OCI-LY3 (cell line): ENCODE measurements at regions not wholly inside any gene's neighbourhood (a gene's known extent, or its start where the extent isn't known, plus 50 kb on each side); places are given as distances from the start of the nearest gene placed in this dataset.
"Not testable (repeated sequence)": the region's sequence is repeated elsewhere in the genome, so short reads cannot be mapped to it uniquely, and the experiment has no call there.

Experiments used
- H2AFZ ChIP-seq: fragments of 200-600, 300-600 bp; shearing (Covaris generic); 2 replicates; pipeline ENCODE4 v1.6.0; 2014; ENCODE audit warnings: antibody characterized with exemption, low read depth, low read length
- H3K27ac ChIP-seq: fragments of 200-600, 300-600 bp; sonication (generic); 2 replicates; pipeline ENCODE4 v1.5.1; 2014; ENCODE audit warnings: mild to moderate bottlenecking, low read length, moderate library complexity, mixed read lengths
- H3K27me3 ChIP-seq: fragments of 200-600, 300-600 bp; sonication (generic); 2 replicates; pipeline ENCODE4 v1.6.1; 2014; ENCODE audit warnings: low read depth, low read length, mixed read lengths
- H3K36me3 ChIP-seq: fragments of 200-600, 300-600 bp; sonication (generic); replicated peaks from 2 replicates; pipeline ENCODE3; 2014; ENCODE audit warnings: low read depth, low read length, mixed read lengths
- H3K4me1 ChIP-seq: fragments of 300-600, 200-600 bp; sonication (generic); 2 replicates; pipeline ENCODE4 v1.6.1; 2014; ENCODE audit warnings: low read length, mixed read lengths
- H3K4me2 ChIP-seq: fragments of 200-600, 300-600 bp; sonication (generic); 2 replicates; pipeline ENCODE4 v1.6.1; 2014; ENCODE audit warnings: low read length, mixed read lengths
- H3K4me3 ChIP-seq: fragments of 300-600, 200-600 bp; sonication (generic); 2 replicates; pipeline ENCODE4 v1.5.1; 2014; ENCODE audit warnings: antibody characterized with exemption, mild to moderate bottlenecking, low read length, moderate library complexity
- H3K79me2 ChIP-seq: fragments of 300-600, 200-600 bp; shearing (Covaris generic); 2 replicates; pipeline ENCODE4 v1.6.1; 2014; ENCODE audit warnings: mild to moderate bottlenecking, low read length, mixed read lengths
- H3K9ac ChIP-seq: fragments of 300-600, 200-600 bp; shearing (Covaris generic); 2 replicates; pipeline ENCODE4 v1.6.0; 2014; ENCODE audit warnings: mild to moderate bottlenecking, low read length, moderate library complexity
- H3K9me3 ChIP-seq: fragments of 200-600, 300-600 bp; shearing (Covaris generic); 2 replicates; pipeline ENCODE4 v1.6.1; 2014; ENCODE audit warnings: low read length, mixed read lengths; ENCODE audit not compliant: insufficient read depth
- H4K20me1 ChIP-seq: fragments of 200-600, 300-600 bp; sonication (generic); 2 replicates; pipeline ENCODE4 v1.6.1; 2016; ENCODE audit warnings: low read length, mixed read lengths; ENCODE audit not compliant: insufficient read depth
- EZH2phosphoT487 ChIP-seq: fragments of 200-600 bp; shearing (Covaris generic); IDR thresholded peaks from 2 replicates; pipeline ENCODE4 v1.6.1; 2018; ENCODE audit warnings: antibody characterized with exemption, mixed run types, low read depth
- TF ChIP-seq, protein P1 (sequence below): fragments of 200-600, 300-600 bp; sonication (generic); IDR thresholded peaks from 2 replicates; pipeline ENCODE4 v1.5.1; 2014; ENCODE audit warnings: antibody characterized with exemption, low read length, low read depth

DNA sequence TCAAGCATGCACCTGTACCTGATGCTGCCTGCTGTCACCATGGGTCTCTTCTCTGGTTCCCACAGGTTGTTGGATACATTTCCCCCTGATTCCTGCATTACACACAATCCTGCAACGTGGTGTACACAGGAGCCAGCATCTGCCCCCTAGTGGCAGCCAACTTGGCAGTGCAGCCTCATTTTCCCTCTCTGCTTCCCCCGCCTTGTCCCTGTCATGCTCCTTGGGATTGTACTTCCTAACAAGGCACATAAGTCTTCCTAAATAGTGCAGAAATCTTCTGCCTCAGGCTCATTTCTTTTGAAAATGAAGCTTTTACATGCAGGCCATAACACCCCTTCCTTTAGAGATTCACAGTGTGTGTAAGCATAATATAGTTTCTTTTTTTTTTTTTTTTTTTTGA, 387.5 kb downstream of the CCSER2 start:
- no peaks in the 10 kb centered on the region for H3K79me2 ChIP-seq
- TF ChIP-seq, protein P1, sequence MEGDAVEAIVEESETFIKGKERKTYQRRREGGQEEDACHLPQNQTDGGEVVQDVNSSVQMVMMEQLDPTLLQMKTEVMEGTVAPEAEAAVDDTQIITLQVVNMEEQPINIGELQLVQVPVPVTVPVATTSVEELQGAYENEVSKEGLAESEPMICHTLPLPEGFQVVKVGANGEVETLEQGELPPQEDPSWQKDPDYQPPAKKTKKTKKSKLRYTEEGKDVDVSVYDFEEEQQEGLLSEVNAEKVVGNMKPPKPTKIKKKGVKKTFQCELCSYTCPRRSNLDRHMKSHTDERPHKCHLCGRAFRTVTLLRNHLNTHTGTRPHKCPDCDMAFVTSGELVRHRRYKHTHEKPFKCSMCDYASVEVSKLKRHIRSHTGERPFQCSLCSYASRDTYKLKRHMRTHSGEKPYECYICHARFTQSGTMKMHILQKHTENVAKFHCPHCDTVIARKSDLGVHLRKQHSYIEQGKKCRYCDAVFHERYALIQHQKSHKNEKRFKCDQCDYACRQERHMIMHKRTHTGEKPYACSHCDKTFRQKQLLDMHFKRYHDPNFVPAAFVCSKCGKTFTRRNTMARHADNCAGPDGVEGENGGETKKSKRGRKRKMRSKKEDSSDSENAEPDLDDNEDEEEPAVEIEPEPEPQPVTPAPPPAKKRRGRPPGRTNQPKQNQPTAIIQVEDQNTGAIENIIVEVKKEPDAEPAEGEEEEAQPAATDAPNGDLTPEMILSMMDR = peak; percentile 58
- TF ChIP-seq EZH2phosphoT487 = no peak
- no peak overlapping the region for H3K9ac ChIP-seq
- no peaks in the 10 kb centered on the region for H3K4me1 ChIP-seq
- H3K4me3 ChIP-seq = no peak overlapping the region
- no peak overlapping the region for H3K4me2 ChIP-seq
- H4K20me1 ChIP-seq = no peaks in the 10 kb centered on the region
- H2AFZ ChIP-seq = no peak overlapping the region
- H3K9me3 ChIP-seq = no peaks in the 10 kb centered on the region
- no peaks in the 10 kb centered on the region for H3K27me3 ChIP-seq
- no peaks in the 10 kb centered on the region for H3K36me3 ChIP-seq
- no peak overlapping the region for H3K27ac ChIP-seq

DNA sequence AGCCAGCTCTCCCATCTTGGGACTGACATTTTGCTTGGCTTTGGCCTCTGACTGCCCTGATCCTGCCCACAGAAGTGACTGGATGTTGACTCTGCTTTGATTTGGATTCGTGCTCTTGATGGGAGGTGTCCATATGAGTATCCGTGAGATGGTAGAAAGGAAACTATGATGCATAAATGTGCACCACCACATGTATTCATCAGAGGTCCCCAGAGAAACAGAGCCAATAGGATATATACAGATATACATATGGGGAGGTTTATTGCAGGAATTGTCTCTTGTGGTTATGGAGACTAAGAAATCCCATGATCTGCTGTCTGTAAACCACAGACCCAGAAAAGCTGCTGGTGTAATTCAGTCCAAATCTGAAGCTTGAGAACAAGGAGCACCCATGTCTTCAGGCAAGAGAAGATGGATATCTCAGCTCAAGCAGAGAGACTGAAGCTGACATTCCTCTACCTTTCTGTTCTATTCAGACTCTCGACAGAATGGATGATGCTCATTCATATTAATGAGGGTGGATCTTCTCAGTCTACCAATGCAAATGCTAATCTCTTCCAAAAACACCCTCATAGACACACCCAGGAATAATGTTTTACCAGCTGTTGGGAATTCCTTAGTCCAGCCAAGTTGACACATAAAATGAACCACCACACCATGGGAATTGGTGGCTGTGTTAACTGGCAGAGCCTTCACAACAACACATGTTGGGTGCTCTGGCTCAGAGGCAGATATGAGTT, 390.7 kb downstream of the CCSER2 start:
- no peak for TF ChIP-seq EZH2phosphoT487
- TF ChIP-seq, protein P1 = no peak
- peaks cover 2% of the 10 kb centered on the region; the same call in 1 of the 2 replicates for H3K27me3 ChIP-seq
- no peak overlapping the region for H3K4me3 ChIP-seq

DNA sequence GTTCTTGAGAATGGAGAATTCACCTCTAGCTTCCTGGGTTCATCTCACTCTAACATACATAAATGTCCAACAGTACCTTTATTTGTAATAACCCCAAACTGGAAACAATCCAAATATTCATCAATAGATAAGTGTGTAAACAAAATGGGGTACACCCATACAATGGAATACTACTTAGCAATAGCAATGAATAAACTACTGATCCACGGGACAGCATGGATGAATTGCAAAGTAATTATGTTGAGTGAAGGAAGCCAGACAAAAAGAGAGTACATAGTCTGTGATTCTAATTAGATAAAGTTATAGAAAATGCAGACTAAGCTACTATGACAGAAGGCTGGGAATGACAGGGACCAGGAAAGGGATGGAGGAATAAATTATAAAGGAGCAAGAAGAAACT, 391.3 kb downstream of the CCSER2 start:
- H3K4me2 ChIP-seq = no peak overlapping the region
- H3K9me3 ChIP-seq = no peaks in the 10 kb centered on the region
- no peak overlapping the region for H2AFZ ChIP-seq
- no peaks in the 10 kb centered on the region for H3K4me1 ChIP-seq
- no peak overlapping the region for H3K9ac ChIP-seq
- peaks cover 2% of the 10 kb centered on the region; the same call in 1 of the 2 replicates for H3K27me3 ChIP-seq
- no peaks in the 10 kb centered on the region for H3K79me2 ChIP-seq
- no peak overlapping the region for H3K27ac ChIP-seq
- no peaks in the 10 kb centered on the region for H4K20me1 ChIP-seq
- H3K4me3 ChIP-seq = no peak overlapping the region
- TF ChIP-seq, protein P1 = no peak
- no peak for TF ChIP-seq EZH2phosphoT487
- no peaks in the 10 kb centered on the region for H3K36me3 ChIP-seq

More for the DNA sequence above, 390.7 kb downstream of the CCSER2 start:
- no peaks in the 10 kb centered on the region for H3K79me2 ChIP-seq
- no peak overlapping the region for H2AFZ ChIP-seq
- no peaks in the 10 kb centered on the region for H4K20me1 ChIP-seq
- no peak overlapping the region for H3K4me2 ChIP-seq
- no peak overlapping the region for H3K27ac ChIP-seq
- H3K9ac ChIP-seq = no peak overlapping the region
- H3K9me3 ChIP-seq = no peaks in the 10 kb centered on the region
- H3K36me3 ChIP-seq = no peaks in the 10 kb centered on the region
- no peaks in the 10 kb centered on the region for H3K4me1 ChIP-seq

DNA sequence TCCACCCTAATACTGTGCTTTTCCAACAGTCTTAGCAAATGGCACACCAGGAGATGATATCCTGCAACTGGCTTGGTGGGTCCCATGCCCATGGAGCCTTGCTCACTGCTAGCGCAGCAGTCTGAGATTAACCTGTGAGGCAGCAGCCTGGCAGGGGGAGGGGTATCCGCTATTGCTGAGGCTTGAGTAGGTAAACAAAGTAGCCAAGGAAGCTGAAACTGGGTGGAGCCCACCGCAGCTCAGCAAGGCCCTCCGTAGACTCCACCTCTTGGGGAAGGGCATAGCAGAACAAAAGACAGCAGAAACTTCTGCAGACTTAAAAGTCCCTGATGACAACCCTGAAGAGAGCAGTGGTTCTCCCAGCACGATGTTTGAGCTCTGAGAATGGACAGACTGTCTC, 399.0 kb downstream of the CCSER2 start:
- Histone ChIP-seq H3K36me3 (no peaks in the 10 kb centered on the region), H3K27ac (no peak overlapping the region), H3K4me1 (no peaks in the 10 kb centered on the region), H3K79me2 (no peaks in the 10 kb centered on the region), H3K4me2 (no peak overlapping the region), H2AFZ (no peak overlapping the region), H3K4me3 (no peak overlapping the region), H3K9ac (no peak overlapping the region), H4K20me1 (no peaks in the 10 kb centered on the region), H3K9me3 (no peaks in the 10 kb centered on the region), H3K27me3 (peaks cover 2% of the 10 kb centered on the region; the same call in 1 of the 2 replicates)
- TF ChIP-seq, protein P1 = no peak
- no peak for TF ChIP-seq EZH2phosphoT487

DNA sequence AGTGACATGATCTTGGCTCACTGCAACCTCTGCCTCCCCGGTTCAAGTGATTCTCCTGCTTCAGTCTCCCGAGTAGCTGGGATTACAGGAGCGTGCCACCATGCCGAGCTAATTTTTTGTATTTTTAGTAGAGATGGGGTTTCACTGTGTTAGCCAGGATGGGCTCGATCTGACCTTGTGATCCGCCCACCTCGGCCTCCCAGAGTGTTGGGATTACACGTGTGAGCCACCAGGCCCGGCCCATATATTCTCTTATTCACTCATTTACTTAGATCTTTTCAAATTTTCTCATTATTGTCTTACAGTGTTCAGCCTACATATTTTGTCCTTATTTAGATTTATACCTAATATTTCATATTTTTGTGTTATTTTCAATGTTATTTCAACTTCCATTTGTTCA, 410.7 kb downstream of the CCSER2 start:
- not testable (repeated sequence) for H2AFZ ChIP-seq, H3K36me3 ChIP-seq, H3K4me1 ChIP-seq, H3K9me3 ChIP-seq, H3K4me2 ChIP-seq, H3K9ac ChIP-seq, H4K20me1 ChIP-seq, H3K4me3 ChIP-seq, H3K27me3 ChIP-seq, H3K27ac ChIP-seq, H3K79me2 ChIP-seq
